HG02678 (cell line): ENCODE measurements at regions not wholly inside any gene's neighbourhood (a gene's known extent, or its start where the extent isn't known, plus 50 kb on each side); places are given as distances from the start of the nearest gene placed in this dataset.

Experiments
- ATAC-seq: cut with Tn5 transposase; IDR thresholded peaks from one replicate; pipeline ENCODE4 v1.9.1; 2021; ENCODE audit warnings: mild to moderate bottlenecking, moderate library complexity; ENCODE audit not compliant: unreplicated experiment

DNA sequence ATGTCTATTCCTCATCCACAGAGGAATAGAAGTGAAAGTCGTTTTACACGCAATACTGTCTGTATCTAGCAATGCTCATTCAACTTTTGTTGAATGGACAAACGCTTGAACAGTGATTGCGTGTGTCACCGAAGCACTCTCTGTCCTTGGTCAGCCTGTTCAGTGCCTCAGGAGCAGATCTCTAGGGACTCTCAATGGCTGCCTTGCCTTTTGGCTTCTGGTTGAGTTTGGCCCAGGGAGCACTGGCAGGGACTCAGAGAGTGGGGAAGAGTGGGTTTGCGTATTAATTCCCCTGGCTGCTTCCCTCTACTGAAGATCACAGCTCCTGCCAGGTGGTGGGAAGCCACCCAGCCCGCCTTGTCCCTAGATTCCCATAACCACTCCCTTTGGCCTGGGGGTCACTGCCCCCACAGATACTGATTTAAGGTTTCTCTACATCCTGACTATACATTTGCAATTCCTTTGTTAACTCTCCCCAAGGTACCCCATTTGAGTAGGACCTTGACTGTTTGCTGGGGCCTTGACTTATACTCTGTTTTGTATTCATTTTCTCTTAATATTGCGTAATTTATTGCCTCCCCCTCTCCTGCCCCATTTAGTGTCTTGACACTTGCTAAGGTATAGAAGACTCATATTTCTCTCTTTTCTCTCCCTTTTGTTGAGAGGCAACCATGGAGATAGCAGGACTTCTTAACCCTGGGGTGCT lies 61.7 kb upstream of the USP24 start:
- ATAC-seq: no peak

- no peak for ATAC-seq
Observed at GRCh38 chr1:55275941-55276341, 60.8 kb upstream of the USP24 start.

DNA sequence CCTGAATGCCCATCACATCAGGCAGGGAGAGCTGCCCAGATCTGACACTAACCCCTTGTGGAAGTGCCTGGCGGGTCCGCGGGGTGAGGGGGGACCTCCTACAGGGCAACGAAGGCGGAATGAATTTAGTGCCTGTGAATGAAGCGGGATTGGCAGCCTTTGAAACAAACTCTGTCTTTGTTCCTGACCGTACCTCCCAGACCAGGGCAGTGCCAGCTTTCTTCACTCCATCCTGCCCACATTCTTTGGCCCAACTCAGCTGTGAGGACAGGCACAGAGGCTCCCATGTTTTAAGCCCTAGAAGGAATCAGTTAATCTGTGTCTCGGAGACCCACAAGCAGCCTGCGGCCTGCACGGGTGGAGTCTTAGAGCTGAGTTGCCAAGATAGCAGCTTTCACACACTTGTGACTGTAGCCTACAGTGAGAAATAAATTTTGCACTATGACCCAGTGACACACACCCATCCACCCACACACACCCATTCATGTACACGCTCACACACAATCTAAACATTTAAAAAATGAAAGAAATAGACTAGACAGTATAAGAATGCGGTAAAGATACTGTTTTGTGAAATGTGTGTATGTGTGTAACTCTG lies 60.1 kb upstream of the USP24 start:
- no peak for ATAC-seq

- ATAC-seq: no peak
Observed at GRCh38 chr1:55272994-55273393, 57.8 kb upstream of the USP24 start.
